PC-3 (cell line): ENCODE measurements at regions not wholly inside any gene's neighbourhood (a gene's known extent, or its start where the extent isn't known, plus 50 kb on each side); places are given as distances from the start of the nearest gene placed in this dataset.

Source experiments
- ATAC-seq: fragments of 200-7000 bp; cut with Tn5 transposase; 2 replicates; pipeline ENCODE4 v1.9.1; 2020; ENCODE audit warnings: mild to moderate bottlenecking, moderate library complexity
- BruUV-seq: library from RNA; stranded (reverse); fragments of 400-500 nt; replicated peaks from 2 replicates; lab custom pipeline; 2021; lab: Mats Ljungman, UMichigan
- CTCF ChIA-PET: fragments of 300-600 bp; sonication (Branson Sonifier 250); formaldehyde crosslinking; loops from one replicate; lab custom pipeline; 2022; ENCODE audit warnings: antibody characterized with exemption; lab: Charles Lee
- POLR2A ChIA-PET: fragments of 300-600 bp; sonication (Branson Sonifier 250); formaldehyde crosslinking; loops from one replicate; lab custom pipeline; 2022; ENCODE audit warnings: antibody characterized with exemption; ENCODE audit not compliant: unreplicated experiment; lab: Charles Lee
- DNase-seq: peaks from one replicate; pipeline ENCODE4 v3.0.0-alpha.2; 2015
- H2AFZ ChIP-seq: fragments of 300-600 bp; sonication (generic); 2 replicates; pipeline ENCODE4 v1.6.0; 2016; ENCODE audit warnings: antibody characterized with exemption, low read length
- H3F3A ChIP-seq: fragments of 300-600 bp; sonication (generic); one replicate; pipeline ENCODE4 v1.6.0; 2017; ENCODE audit warnings: antibody characterized with exemption, low read length, control low read depth, mild to moderate bottlenecking; ENCODE audit not compliant: unreplicated experiment
- H3K27ac ChIP-seq: fragments of 300-600 bp; sonication (generic); 2 replicates; pipeline ENCODE4 v1.5.1; 2016; ENCODE audit warnings: mild to moderate bottlenecking, low read length
- H3K27me3 ChIP-seq: fragments of 300-600 bp; sonication (generic); 2 replicates; pipeline ENCODE4 v1.6.1; 2016; ENCODE audit warnings: low read length, mixed read lengths
- H3K36me3 ChIP-seq: fragments of 300-600 bp; sonication (generic); 2 replicates; pipeline ENCODE4 v1.6.1; 2016; ENCODE audit warnings: low read depth, mixed run types, low read length, mixed read lengths
- H3K4me1 ChIP-seq: fragments of 300-600 bp; sonication (generic); 2 replicates; pipeline ENCODE4 v1.5.1; 2016; ENCODE audit warnings: low read length; ENCODE audit not compliant: insufficient read depth
- H3K4me2 ChIP-seq: fragments of 300-600 bp; sonication (generic); 2 replicates; pipeline ENCODE4 v1.6.0; 2016; ENCODE audit warnings: low read length
- H3K4me3 ChIP-seq: fragments of 300-600 bp; sonication (generic); 2 replicates; pipeline ENCODE4 v1.5.1; 2016; ENCODE audit warnings: mild to moderate bottlenecking, low read length, mixed read lengths
- H3K79me2 ChIP-seq: fragments of 300-600 bp; sonication (generic); 2 replicates; pipeline ENCODE4 v1.6.1; 2017; ENCODE audit warnings: low read length, mixed read lengths
- H3K9ac ChIP-seq: fragments of 300-600 bp; sonication (generic); 2 replicates; pipeline ENCODE4 v1.6.0; 2016; ENCODE audit warnings: mild to moderate bottlenecking, low read length
- H3K9me2 ChIP-seq: fragments of 300-600 bp; sonication (generic); replicated peaks from 2 replicates; pipeline ENCODE4 v1.6.1; 2016; ENCODE audit warnings: mixed run types, low read length, mixed read lengths
- H3K9me3 ChIP-seq: fragments of 300-600 bp; sonication (generic); 2 replicates; pipeline ENCODE4 v1.6.1; 2016; ENCODE audit warnings: low read length, mixed read lengths
- H4K20me1 ChIP-seq: fragments of 300-600 bp; sonication (generic); 2 replicates; pipeline ENCODE4 v1.6.1; 2016; ENCODE audit warnings: low read length, mixed read lengths
- EZH2 ChIP-seq: fragments of 300-600 bp; sonication (generic); IDR thresholded peaks from one replicate; pipeline ENCODE4 v1.6.1; 2017; ENCODE audit warnings: antibody characterized with exemption, mild to moderate bottlenecking, low read length; ENCODE audit not compliant: unreplicated experiment
- EZH2phosphoT487 ChIP-seq: fragments of 300-600 bp; sonication (generic); IDR thresholded peaks from 2 replicates; pipeline ENCODE4 v1.6.1; 2018; ENCODE audit warnings: mild to moderate bottlenecking, antibody characterized with exemption, low read length, borderline replicate concordance
- intact Hi-C: fragments of 100-400 bp; cut with micrococcal nuclease; formaldehyde crosslinking; loops from 2 replicates; pipeline ENCODE4 v1.9.0; 2023
- TF ChIP-seq, protein P1 (sequence below): fragments of 300-600 bp; sonication (generic); conservative IDR thresholded peaks from 2 replicates; pipeline ENCODE4 v1.5.1; 2017; ENCODE audit warnings: antibody characterized with exemption, low read depth, mild to moderate bottlenecking, low read length

DNA sequence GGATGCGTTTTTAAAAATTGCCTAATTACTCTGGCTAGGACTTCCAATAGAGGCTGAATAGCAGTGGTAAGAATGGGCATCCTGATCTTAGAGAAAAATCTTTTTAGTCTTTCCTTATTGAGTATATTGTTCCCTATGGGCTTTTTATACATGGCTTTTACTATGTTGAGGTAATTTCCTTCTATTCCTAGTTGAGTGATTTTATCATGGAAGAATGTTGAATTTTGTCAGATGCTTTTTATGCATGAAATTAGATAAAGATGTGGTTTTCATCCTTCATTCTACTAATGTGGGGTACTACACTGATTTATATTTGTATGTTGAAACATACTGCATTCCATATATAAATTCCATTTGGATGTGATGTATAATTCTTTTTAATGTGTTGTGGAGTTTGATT is 2673.8 kb downstream of the PCDH9 start:
- Histone ChIP-seq H3K36me3 (no peaks in the 10 kb centered on the region), H3K4me3 (no peak overlapping the region), H3K9me2 (no peaks in the 10 kb centered on the region), H3F3A (no peaks in the 10 kb centered on the region), H3K4me1 (peaks cover 10% of the 10 kb centered on the region), H4K20me1 (no peaks in the 10 kb centered on the region), H3K79me2 (no peaks in the 10 kb centered on the region), H2AFZ (no peak overlapping the region), H3K9ac (no peak overlapping the region), H3K27ac (no peak overlapping the region), H3K27me3 (no peaks in the 10 kb centered on the region), H3K4me2 (no peak overlapping the region), H3K9me3 (no peaks in the 10 kb centered on the region)
- ChIA-PET POLR2A (no interaction called here), CTCF (no interaction called here)
- intact Hi-C loops: loop anchor here (10.0 kb wide), 1 partner anchor 258 kb away; no protein-coding TSS in a partner anchor
- TF ChIP-seq EZH2 (no peak), EZH2phosphoT487 (no peak)
- TF ChIP-seq, protein P1, sequence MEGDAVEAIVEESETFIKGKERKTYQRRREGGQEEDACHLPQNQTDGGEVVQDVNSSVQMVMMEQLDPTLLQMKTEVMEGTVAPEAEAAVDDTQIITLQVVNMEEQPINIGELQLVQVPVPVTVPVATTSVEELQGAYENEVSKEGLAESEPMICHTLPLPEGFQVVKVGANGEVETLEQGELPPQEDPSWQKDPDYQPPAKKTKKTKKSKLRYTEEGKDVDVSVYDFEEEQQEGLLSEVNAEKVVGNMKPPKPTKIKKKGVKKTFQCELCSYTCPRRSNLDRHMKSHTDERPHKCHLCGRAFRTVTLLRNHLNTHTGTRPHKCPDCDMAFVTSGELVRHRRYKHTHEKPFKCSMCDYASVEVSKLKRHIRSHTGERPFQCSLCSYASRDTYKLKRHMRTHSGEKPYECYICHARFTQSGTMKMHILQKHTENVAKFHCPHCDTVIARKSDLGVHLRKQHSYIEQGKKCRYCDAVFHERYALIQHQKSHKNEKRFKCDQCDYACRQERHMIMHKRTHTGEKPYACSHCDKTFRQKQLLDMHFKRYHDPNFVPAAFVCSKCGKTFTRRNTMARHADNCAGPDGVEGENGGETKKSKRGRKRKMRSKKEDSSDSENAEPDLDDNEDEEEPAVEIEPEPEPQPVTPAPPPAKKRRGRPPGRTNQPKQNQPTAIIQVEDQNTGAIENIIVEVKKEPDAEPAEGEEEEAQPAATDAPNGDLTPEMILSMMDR: no peak
- DNase-seq: no peak
- BruUV-seq: no TSS peak
- no peak for ATAC-seq

DNA sequence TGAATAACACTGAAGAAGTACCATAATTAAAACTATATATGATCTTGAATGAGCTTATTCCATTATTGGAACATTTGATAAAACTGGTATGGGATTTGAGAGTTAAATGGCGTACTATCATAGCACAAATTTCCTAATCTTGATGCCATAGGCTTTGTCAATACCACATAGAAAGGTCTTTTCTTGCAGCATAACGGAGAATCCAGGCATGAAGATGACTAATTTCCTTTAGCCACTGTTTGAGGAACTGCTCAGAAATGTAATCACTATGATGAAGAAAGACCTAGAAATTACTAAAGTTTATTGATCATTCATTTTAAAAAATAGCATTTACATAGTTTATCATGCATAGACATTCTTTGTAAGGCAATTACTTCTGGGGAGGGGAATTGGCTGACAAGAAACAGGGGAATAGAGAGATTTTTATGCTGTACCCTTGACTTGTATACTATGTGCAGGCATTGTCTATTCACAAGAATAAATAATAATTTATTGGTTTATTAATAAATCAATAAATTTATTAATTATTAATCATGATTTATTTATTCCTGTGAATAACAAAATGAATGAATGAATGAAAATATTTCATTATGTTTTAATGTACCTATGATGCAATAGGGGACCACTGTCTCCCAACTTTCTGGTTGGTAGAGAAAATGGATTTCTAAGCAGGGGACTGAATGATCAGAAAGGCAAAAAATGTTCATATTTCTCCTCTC is 2676.6 kb downstream of the PCDH9 start:
- Histone ChIP-seq H3K4me2 (no peak overlapping the region), H3K27ac (no peak overlapping the region), H2AFZ (no peak overlapping the region), H3K9me2 (no peaks in the 10 kb centered on the region), H3K9me3 (no peaks in the 10 kb centered on the region), H4K20me1 (no peaks in the 10 kb centered on the region), H3F3A (no peaks in the 10 kb centered on the region), H3K4me1 (peaks cover 11% of the 10 kb centered on the region), H3K9ac (no peak overlapping the region), H3K4me3 (no peak overlapping the region), H3K27me3 (no peaks in the 10 kb centered on the region), H3K36me3 (no peaks in the 10 kb centered on the region), H3K79me2 (no peaks in the 10 kb centered on the region)
- ChIA-PET CTCF (no interaction called here), POLR2A (no interaction called here)
- ATAC-seq (0 out of 2 replicates have a peak, but pooled peaks have one; percentile 42), DNase-seq (peak; percentile 46)
- TF ChIP-seq, protein P1: no peak
- TF ChIP-seq EZH2 (no peak), EZH2phosphoT487 (no peak)
- intact Hi-C loops: loop anchor here (10.0 kb wide), 1 partner anchor 261 kb away; no protein-coding TSS in a partner anchor
- no TSS peak for BruUV-seq

DNA sequence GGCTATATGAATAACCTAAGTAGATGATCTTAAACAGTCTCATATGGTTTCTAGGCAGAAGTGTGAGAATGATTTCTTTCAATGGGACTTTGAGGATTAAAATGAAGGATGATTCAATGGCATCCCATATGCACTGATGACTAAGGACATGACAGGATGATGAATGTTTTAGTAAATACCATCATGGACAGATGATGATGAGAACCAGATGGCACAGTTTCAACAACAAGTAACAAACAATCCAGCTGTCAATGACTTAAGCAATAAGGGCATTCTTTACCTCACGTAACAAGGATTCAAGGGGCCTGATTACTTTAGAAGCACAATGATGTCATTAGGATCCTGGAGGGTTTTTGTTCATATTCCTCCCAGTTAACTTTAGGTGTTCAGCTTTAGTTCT is 2678.4 kb downstream of the PCDH9 start:
- Histone ChIP-seq H3K4me3 (no peak overlapping the region), H3K9me3 (no peaks in the 10 kb centered on the region), H3K4me2 (no peak overlapping the region), H3K27ac (peak overlapping the region; percentile 59), H3K36me3 (no peaks in the 10 kb centered on the region), H3K4me1 (peaks cover 11% of the 10 kb centered on the region), H3K27me3 (no peaks in the 10 kb centered on the region), H3F3A (no peaks in the 10 kb centered on the region), H2AFZ (no peak overlapping the region), H4K20me1 (no peaks in the 10 kb centered on the region), H3K9me2 (no peaks in the 10 kb centered on the region), H3K9ac (no peak overlapping the region), H3K79me2 (no peaks in the 10 kb centered on the region)
- ChIA-PET CTCF (no interaction called here), POLR2A (interaction anchor here (0.6 kb wide), 1 partner anchor 1067 kb away, joined by 4 read pairs; no protein-coding TSS in a partner anchor)
- DNase-seq: peak; percentile 71
- no peak for TF ChIP-seq EZH2
- TF ChIP-seq, protein P1: no peak
- no peak for TF ChIP-seq EZH2phosphoT487
- intact Hi-C loops: loop anchor here (10.0 kb wide), 1 partner anchor 263 kb away; no protein-coding TSS in a partner anchor
- ATAC-seq: peak; percentile 59
- no TSS peak for BruUV-seq
